ENCODE measurements at regions not wholly inside any gene's neighbourhood (a gene's known extent, or its start where the extent isn't known, plus 50 kb on each side); places are given as distances from the start of the nearest gene placed in this dataset.

DNA sequence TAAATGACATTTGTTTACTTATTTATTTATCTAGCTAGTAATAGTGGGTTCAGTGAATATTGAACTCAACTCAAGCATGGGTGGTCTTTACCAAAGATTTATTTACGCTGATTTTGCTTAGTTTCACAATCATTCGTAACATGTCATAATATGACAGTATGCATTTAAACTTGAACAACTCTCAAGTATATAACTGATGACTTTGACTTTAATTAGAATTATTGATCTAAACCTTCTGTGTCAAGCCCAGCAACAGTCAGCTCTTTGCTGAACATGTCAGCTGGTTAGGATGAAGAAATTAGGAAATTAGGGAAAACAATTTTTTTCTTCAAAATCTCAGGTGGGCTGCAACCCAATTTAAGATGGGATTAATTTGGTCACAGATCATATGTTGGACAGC lies 210.5 kb upstream of the G2E3 start:
- no peaks in the 10 kb centered on the region for H3K9me3 Mint-ChIP-seq
- no peaks in the 10 kb centered on the region for H3K36me3 Mint-ChIP-seq (ENCODE audit: low read depth)
- H3K4me3 Mint-ChIP-seq, result no peak overlapping the region
- TF ChIP-seq, protein P1, sequence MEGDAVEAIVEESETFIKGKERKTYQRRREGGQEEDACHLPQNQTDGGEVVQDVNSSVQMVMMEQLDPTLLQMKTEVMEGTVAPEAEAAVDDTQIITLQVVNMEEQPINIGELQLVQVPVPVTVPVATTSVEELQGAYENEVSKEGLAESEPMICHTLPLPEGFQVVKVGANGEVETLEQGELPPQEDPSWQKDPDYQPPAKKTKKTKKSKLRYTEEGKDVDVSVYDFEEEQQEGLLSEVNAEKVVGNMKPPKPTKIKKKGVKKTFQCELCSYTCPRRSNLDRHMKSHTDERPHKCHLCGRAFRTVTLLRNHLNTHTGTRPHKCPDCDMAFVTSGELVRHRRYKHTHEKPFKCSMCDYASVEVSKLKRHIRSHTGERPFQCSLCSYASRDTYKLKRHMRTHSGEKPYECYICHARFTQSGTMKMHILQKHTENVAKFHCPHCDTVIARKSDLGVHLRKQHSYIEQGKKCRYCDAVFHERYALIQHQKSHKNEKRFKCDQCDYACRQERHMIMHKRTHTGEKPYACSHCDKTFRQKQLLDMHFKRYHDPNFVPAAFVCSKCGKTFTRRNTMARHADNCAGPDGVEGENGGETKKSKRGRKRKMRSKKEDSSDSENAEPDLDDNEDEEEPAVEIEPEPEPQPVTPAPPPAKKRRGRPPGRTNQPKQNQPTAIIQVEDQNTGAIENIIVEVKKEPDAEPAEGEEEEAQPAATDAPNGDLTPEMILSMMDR (IDR thresholded peaks at IDR 0.05; ENCODE audit: unreplicated experiment in 3 of 3), result no peak
- H3K27me3 Mint-ChIP-seq (ENCODE audit: low read depth), result peaks cover 2% of the 10 kb centered on the region
- H3K27ac Mint-ChIP-seq, result no peak overlapping the region
- H3K4me1 Mint-ChIP-seq, result no peaks in the 10 kb centered on the region

DNA sequence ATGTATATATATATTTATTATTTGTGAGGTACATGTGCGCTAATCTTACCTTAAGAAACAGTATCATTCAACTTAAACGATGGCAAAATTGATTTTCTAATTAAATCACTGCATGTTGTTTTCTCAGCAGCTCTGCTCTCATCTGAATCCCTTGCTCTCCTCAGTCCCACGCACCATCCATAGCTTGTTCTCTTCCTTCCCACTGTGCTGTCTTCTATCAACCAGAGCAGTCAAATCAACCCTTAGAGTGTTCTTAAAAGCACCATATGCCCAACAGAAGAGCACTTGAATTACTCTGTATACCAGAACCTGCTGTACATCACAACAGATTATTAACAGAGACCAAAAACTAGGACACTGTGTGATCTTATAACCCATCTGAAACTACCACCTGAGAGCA lies 209.4 kb upstream of the G2E3 start:
- no peaks in the 10 kb centered on the region for H3K9me3 Mint-ChIP-seq
- no peak overlapping the region for H3K27ac Mint-ChIP-seq
- H3K4me3 Mint-ChIP-seq, result no peak overlapping the region
- H3K27me3 Mint-ChIP-seq (ENCODE audit: low read depth), result no peaks in the 10 kb centered on the region
- TF ChIP-seq, protein P1 (IDR thresholded peaks at IDR 0.05; ENCODE audit: unreplicated experiment in 3 of 3), result no peak
- H3K4me1 Mint-ChIP-seq, result no peaks in the 10 kb centered on the region
- H3K36me3 Mint-ChIP-seq (ENCODE audit: low read depth), result no peaks in the 10 kb centered on the region

DNA sequence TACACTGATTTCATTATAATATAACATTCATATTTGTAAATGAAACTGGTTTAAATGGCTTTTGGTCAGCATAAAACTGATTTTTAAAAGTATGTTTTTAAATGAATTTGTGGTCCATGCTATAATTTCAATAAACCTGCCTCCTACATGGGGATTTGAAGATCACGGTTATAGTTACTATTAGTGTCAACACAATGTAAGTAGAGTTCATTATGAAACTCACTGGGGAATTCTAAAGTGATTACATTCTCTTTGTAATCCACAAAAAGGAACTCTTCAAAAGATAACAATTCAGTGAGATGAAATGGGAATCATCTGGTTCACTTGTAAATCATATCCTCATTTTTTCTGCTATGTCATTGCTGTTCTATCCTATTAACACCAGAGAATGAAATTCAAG lies 204.5 kb upstream of the G2E3 start:
- no peaks in the 10 kb centered on the region for H3K27me3 Mint-ChIP-seq (ENCODE audit: low read depth)
- TF ChIP-seq, protein P1 (IDR thresholded peaks at IDR 0.05; ENCODE audit: unreplicated experiment in 3 of 3), result no peak
- no peaks in the 10 kb centered on the region for H3K36me3 Mint-ChIP-seq (ENCODE audit: low read depth)
- H3K27ac Mint-ChIP-seq, result no peak overlapping the region
- peaks cover 6% of the 10 kb centered on the region for H3K4me1 Mint-ChIP-seq
- no peaks in the 10 kb centered on the region for H3K9me3 Mint-ChIP-seq
- H3K4me3 Mint-ChIP-seq, result no peak overlapping the region

DNA sequence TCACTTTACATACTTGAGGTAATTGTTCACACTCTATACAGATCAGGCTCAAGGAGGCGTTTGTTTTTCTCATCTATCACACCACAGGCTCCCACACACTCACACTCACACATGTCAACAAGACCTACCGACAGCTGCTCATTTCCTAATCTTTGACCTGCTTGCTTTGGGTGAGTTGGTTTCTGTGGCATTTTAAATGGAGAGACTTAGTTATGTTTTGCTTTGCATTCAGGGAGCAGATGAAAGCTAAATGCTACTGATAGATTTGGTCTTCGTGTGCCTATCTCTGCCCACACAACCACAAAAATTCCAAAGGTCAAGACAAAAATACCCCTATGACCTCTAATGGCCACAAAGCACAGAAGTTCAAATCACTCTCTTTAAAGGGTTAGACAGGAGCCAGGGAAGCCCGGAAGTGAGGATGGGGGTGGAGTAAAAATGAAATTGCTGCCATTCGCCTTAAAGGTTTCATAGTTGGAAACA lies 203.5 kb upstream of the G2E3 start:
- H3K27ac Mint-ChIP-seq, result peak overlapping the region in 1 of 3 experiments; percentile 3
- no peaks in the 10 kb centered on the region for H3K27me3 Mint-ChIP-seq (ENCODE audit: low read depth)
- TF ChIP-seq, protein P1 (IDR thresholded peaks at IDR 0.05; ENCODE audit: unreplicated experiment in 3 of 3), result no peak
- no peaks in the 10 kb centered on the region for H3K9me3 Mint-ChIP-seq
- H3K4me1 Mint-ChIP-seq, result peaks cover 6% of the 10 kb centered on the region
- H3K4me3 Mint-ChIP-seq, result no peak overlapping the region
- no peaks in the 10 kb centered on the region for H3K36me3 Mint-ChIP-seq (ENCODE audit: low read depth)

DNA sequence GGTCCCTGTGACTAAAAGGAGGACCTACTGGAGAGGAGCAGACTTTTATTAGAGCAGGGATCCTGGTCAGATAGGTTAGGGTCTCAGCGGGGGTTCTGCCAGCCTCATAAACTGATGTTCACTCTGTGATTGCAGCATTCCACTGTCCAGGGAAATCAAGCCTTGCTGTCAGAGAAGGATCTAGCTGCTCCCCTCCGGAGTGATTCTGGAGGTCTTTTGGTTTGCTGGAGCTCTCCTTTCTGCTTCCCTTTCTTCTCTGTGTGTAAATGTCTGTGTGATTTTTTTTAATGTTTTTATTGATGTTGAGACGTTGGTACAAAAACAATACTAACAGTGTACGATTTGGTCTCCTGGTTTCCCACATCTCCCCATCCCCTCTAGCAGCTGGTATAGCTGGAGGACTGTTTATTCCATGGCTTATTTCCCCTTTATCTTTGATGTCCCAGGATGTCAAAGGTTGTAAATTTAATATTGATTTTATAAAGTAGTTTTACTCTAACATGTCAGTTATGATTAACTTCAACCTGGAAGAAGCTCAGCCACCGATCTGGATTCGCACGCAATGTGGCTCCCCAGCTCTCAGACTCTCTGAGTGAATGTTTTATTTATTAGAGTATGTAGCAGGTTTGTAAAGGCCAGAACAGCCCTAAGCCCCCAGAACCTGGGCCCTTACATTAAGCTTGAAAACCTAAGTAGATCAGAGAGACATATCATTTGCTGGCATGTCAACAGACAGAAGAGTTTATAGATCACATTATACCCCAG lies 202.3 kb upstream of the G2E3 start:
- Mint-ChIP-seq H3K9me3 (no peaks in the 10 kb centered on the region), H3K27ac (no peak overlapping the region), H3K27me3 (ENCODE audit: low read depth) (no peaks in the 10 kb centered on the region), H3K36me3 (ENCODE audit: low read depth) (no peaks in the 10 kb centered on the region), H3K4me3 (no peak overlapping the region), H3K4me1 (peaks cover 6% of the 10 kb centered on the region)
- TF ChIP-seq, protein P1 (IDR thresholded peaks at IDR 0.05; ENCODE audit: unreplicated experiment in 3 of 3), result no peak

DNA sequence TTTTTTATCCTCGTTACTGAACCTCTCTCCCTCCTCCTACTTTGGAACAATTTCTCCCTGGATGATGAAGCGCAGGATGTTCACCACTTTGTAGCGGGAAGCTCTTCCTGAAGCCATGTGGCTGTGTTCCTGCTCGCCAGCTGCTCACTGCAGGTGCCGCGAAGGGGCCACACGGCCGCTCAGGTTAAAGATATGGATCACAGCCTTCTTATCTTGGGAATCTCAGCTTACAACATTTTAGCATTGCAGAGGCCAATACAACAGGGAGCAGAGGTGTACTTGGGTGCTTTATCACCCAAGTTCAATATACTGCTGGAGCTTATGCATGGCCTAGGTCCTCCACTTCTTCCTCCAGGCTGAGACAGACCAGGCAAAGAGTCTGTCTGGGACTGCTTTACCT lies 201.2 kb upstream of the G2E3 start:
- no peak overlapping the region for H3K27ac Mint-ChIP-seq
- H3K36me3 Mint-ChIP-seq (ENCODE audit: low read depth), result no peaks in the 10 kb centered on the region
- H3K9me3 Mint-ChIP-seq, result no peaks in the 10 kb centered on the region
- TF ChIP-seq, protein P1 (IDR thresholded peaks at IDR 0.05; ENCODE audit: unreplicated experiment in 3 of 3), result no peak
- no peaks in the 10 kb centered on the region for H3K27me3 Mint-ChIP-seq (ENCODE audit: low read depth)
- peaks cover 6% of the 10 kb centered on the region for H3K4me1 Mint-ChIP-seq
- H3K4me3 Mint-ChIP-seq, result no peak overlapping the region

Measured in nephron (organoid).